ENCODE measurements at regions not wholly inside any gene's neighbourhood (a gene's known extent, or its start where the extent isn't known, plus 50 kb on each side); places are given as distances from the start of the nearest gene placed in this dataset.

DNA sequence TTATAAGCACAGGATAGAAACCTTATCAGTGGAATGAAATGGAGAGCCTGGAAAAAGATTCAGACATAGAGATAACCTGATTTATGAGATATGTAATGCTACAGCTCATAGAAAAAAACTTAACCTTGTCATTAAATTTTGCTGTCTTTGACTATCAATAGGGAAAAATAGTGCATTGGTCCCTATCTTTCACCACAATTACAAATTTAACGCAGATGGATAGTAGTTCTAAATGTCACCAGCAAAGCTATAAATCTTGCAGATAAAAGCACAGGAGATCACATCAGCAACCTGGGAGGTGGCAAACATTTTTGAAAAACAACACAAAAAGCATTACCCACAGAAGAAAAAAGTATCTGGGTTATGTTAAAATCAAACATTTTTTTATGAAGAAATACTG, 831.6 kb downstream of the BRINP3 start:
- no peak for TF ChIP-seq CTCF (IDR thresholded peaks at IDR 0.05; ENCODE audit: low read depth, low read length, missing control alignments)
- H3K4me3 ChIP-seq (ENCODE audit: low read depth, low read length) = no peak overlapping the region
- in situ Hi-C loops (cut with HindIII; ENCODE audit: low sequenced_read_pairs) = no loop called here
- no peak for DNase-seq (ENCODE audit: low read depth)

DNA sequence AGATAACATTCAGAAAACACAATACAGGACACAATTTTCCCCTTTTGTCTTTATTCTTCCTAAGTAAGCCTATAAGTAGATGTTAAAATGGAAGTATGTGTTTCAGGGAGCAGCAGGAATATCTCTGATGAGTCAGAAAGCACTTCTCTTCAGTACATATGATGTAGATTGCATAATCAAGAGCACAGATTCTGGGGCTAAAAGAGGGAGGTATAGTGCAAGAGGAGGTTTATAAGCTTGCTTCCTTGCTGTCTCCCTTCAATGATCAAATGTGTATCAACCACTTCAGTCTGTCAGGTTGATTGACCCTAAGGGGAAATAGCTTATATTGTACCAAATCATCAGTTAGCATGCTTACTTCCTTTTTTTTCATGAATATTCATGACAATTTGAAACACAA, 822.8 kb downstream of the BRINP3 start:
- TF ChIP-seq CTCF (IDR thresholded peaks at IDR 0.05; ENCODE audit: low read depth, low read length, missing control alignments) = no peak
- H3K4me3 ChIP-seq (ENCODE audit: low read depth, low read length) = no peak overlapping the region
- in situ Hi-C loops (cut with HindIII; ENCODE audit: low sequenced_read_pairs) = no loop called here
- DNase-seq (ENCODE audit: low read depth) = no peak

- H3K4me3 ChIP-seq (ENCODE audit: low read depth, low read length) = no peak overlapping the region
- in situ Hi-C loops (cut with HindIII; ENCODE audit: low sequenced_read_pairs) = no loop called here
- no peak for DNase-seq (ENCODE audit: low read depth)
- TF ChIP-seq CTCF (IDR thresholded peaks at IDR 0.05; ENCODE audit: low read depth, low read length, missing control alignments) = no peak
Observed at GRCh38 chr1:189656628-189657530, 820.8 kb downstream of the BRINP3 start.

- no peak overlapping the region for H3K4me3 ChIP-seq (ENCODE audit: low read depth, low read length)
- DNase-seq (ENCODE audit: low read depth) = no peak
- no peak for TF ChIP-seq CTCF (IDR thresholded peaks at IDR 0.05; ENCODE audit: low read depth, low read length, missing control alignments)
- in situ Hi-C loops (cut with HindIII; ENCODE audit: low sequenced_read_pairs) = no loop called here
Observed at GRCh38 chr1:189657715-189658114, 819.9 kb downstream of the BRINP3 start.

DNA sequence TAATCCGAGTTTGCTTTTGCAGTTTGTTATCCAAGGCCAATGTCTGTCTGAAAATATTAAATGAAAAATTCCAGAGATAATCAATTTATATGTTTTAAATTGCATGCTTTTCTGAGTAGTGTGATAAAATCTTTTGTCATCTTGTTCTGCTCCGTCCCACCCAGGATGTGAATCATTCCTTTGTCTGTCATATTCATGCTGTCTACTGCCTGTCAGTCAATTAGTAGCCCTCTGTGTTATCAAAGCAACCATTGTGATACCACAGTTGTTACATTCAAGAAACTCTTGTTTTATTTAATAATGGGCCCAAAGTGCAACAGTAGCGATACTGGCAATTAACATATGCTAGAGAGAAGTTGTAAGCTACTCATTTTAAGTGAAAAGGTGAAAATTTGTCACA, 819.3 kb downstream of the BRINP3 start:
- in situ Hi-C loops (cut with HindIII; ENCODE audit: low sequenced_read_pairs) = no loop called here
- TF ChIP-seq CTCF (IDR thresholded peaks at IDR 0.05; ENCODE audit: low read depth, low read length, missing control alignments) = no peak
- DNase-seq (ENCODE audit: low read depth) = no peak
- no peak overlapping the region for H3K4me3 ChIP-seq (ENCODE audit: low read depth, low read length)

DNA sequence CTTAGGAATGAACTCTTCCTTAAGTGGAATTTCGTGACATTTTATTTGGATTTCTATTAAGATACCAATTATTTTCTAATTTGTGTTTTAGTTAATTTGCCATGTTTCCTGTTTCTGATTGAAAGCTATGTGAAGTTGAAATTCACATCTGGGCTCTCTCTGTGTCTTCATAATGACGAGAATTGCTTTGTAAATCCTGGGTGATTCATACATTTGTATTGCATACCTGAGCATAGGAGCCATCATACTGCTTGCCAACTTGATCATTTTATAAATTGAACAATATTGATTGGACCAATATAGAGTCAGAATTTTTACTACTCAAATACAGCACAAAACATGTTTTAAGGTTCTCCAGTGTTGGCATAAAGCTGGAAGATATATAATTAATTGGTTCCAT, 817.9 kb downstream of the BRINP3 start:
- TF ChIP-seq CTCF (IDR thresholded peaks at IDR 0.05; ENCODE audit: low read depth, low read length, missing control alignments) = no peak
- in situ Hi-C loops (cut with HindIII; ENCODE audit: low sequenced_read_pairs) = no loop called here
- no peak for DNase-seq (ENCODE audit: low read depth)
- H3K4me3 ChIP-seq (ENCODE audit: low read depth, low read length) = no peak overlapping the region
